HG03095 (cell line): ENCODE measurements at regions not wholly inside any gene's neighbourhood (a gene's known extent, or its start where the extent isn't known, plus 50 kb on each side); places are given as distances from the start of the nearest gene placed in this dataset.

ENCODE experiments used
- ATAC-seq: cut with Tn5 transposase; IDR thresholded peaks from one replicate; pipeline ENCODE4 v1.9.1; 2021; ENCODE audit warnings: moderate library complexity; ENCODE audit not compliant: unreplicated experiment

GRCh38 chr12:127898616-127899015, 368.4 kb upstream of the TMEM132C start:
- no peak for ATAC-seq

- ATAC-seq, result no peak
These were observed 367.0 kb upstream of the TMEM132C start for GRCh38 chr12:127899971-127900370.

- ATAC-seq, result no peak
These were observed 366.6 kb upstream of the TMEM132C start for GRCh38 chr12:127900386-127900785.

- ATAC-seq, result no peak
These were observed 363.8 kb upstream of the TMEM132C start for GRCh38 chr12:127903146-127903545.

GRCh38 chr12:127909041-127909440, 357.9 kb upstream of the TMEM132C start:
- ATAC-seq, result no peak

- ATAC-seq, result no peak
These were observed 355.7 kb upstream of the TMEM132C start for GRCh38 chr12:127911291-127911690.

GRCh38 chr12:127912035-127912665, 354.8 kb upstream of the TMEM132C start:
- no peak for ATAC-seq

GRCh38 chr12:127923501-127923900, 343.5 kb upstream of the TMEM132C start:
- ATAC-seq, result no peak

- no peak for ATAC-seq
These were observed 341.0 kb upstream of the TMEM132C start for GRCh38 chr12:127925971-127926370.

- no peak for ATAC-seq
These were observed 338.8 kb upstream of the TMEM132C start for GRCh38 chr12:127928178-127928577.

GRCh38 chr12:127928615-127929571, 338.1 kb upstream of the TMEM132C start:
- ATAC-seq, result no peak

- no peak for ATAC-seq
These were observed 336.8 kb upstream of the TMEM132C start for GRCh38 chr12:127930122-127930521.

GRCh38 chr12:127934409-127934808, 332.6 kb upstream of the TMEM132C start:
- no peak for ATAC-seq

- no peak for ATAC-seq
These were observed 330.5 kb upstream of the TMEM132C start for GRCh38 chr12:127936463-127936862.

GRCh38 chr12:127941332-127941731, 325.6 kb upstream of the TMEM132C start:
- ATAC-seq, result no peak

- ATAC-seq, result no peak
These were observed 324.0 kb upstream of the TMEM132C start for GRCh38 chr12:127942981-127943380.

GRCh38 chr12:127943481-127944210, 323.3 kb upstream of the TMEM132C start:
- ATAC-seq, result no peak

- ATAC-seq, result no peak
These were observed 322.6 kb upstream of the TMEM132C start for GRCh38 chr12:127944211-127944899.

- no peak for ATAC-seq
These were observed 309.8 kb upstream of the TMEM132C start for GRCh38 chr12:127957001-127957660.

GRCh38 chr12:127962303-127962702, 304.7 kb upstream of the TMEM132C start:
- no peak for ATAC-seq
